ENCODE measurements at regions not wholly inside any gene's neighbourhood (a gene's known extent, or its start where the extent isn't known, plus 50 kb on each side); places are given as distances from the start of the nearest gene placed in this dataset.
A peak's percentile ranks its signal among the peaks of the same experiment; 100 is the strongest.
"Not testable (repeated sequence)": the region's sequence is repeated elsewhere in the genome, so short reads cannot be mapped to it uniquely, and the experiment has no call there.

GRCh38 chr22:11627036-11627435 is 3901.0 kb upstream of the OR11H1 start:
- H3K4me1 ChIP-seq (replicated peaks in 1 of 2; ENCODE audit: control insufficient read depth in 2 of 2, insufficient read depth in 2 of 2, low read length in 2 of 2); intact Hi-C loops (cut with micrococcal nuclease); in situ Hi-C loops (cut with MboI); H3K27me3 ChIP-seq (ENCODE audit: control insufficient read depth in 2 of 2, insufficient read depth in 2 of 2, low read length in 2 of 2); H3K4me2 ChIP-seq (ENCODE audit: insufficient read depth, low read length); CTCF ChIA-PET (ENCODE audit: low intra/inter-chr PET ratio); H3K79me2 ChIP-seq (ENCODE audit: control insufficient read depth, insufficient read depth, low read length); H3K27ac ChIP-seq (ENCODE audit: extremely low read depth, low read depth, low read length); H3K36me3 ChIP-seq (ENCODE audit: control insufficient read depth, insufficient read depth, low read length); DNase-seq (ENCODE audit: extremely low read depth in 1 of 4, low spot score in 3 of 4); H3K9me1 ChIP-seq (ENCODE audit: control insufficient read depth, insufficient read depth, low read length); H3K9ac ChIP-seq (ENCODE audit: insufficient read depth in 1 of 2, low read depth in 2 of 2, low read length in 2 of 2); H3K4me3 ChIP-seq; H2AFZ ChIP-seq (ENCODE audit: low read depth, low read length); H3K9me3 ChIP-seq (replicated peaks; ENCODE audit: control insufficient read depth, insufficient read depth, low read depth, low read length); FAIRE-seq; POLR2A ChIA-PET; H4K20me1 ChIP-seq (replicated peaks; ENCODE audit: control insufficient read depth, insufficient read depth, low read length); BruUV-seq (replicated peaks); ATAC-seq: not testable (repeated sequence)
- WGBS (ENCODE audit: insufficient coverage, low coverage, missing lambda C conversion rate): 3% methylated on average over 20 of the region's 20 CpGs

- no peak overlapping the region for H3K9ac ChIP-seq (ENCODE audit: insufficient read depth in 1 of 2, low read depth in 2 of 2, low read length in 2 of 2)
- intact Hi-C loops (cut with micrococcal nuclease) (no loop called here), in situ Hi-C loops (cut with MboI) (no loop called here)
- H3K9me3 ChIP-seq (replicated peaks; ENCODE audit: control insufficient read depth, insufficient read depth, low read depth, low read length): peaks cover 2% of the 10 kb centered on the region; the same call in 1 of the 2 replicates
- WGBS (ENCODE audit: insufficient coverage, low coverage, missing lambda C conversion rate): 45% methylated on average over 31 of the region's 31 CpGs
- no TSS peak for BruUV-seq (replicated peaks)
- H3K9me1 ChIP-seq (ENCODE audit: control insufficient read depth, insufficient read depth, low read length): no peaks in the 10 kb centered on the region
- ChIA-PET CTCF (ENCODE audit: low intra/inter-chr PET ratio) (no interaction called here), POLR2A (no interaction called here)
- DNase-seq (ENCODE audit: extremely low read depth in 1 of 4, low spot score in 3 of 4): no peak
- no peaks in the 10 kb centered on the region for H3K27me3 ChIP-seq (ENCODE audit: control insufficient read depth in 2 of 2, insufficient read depth in 2 of 2, low read length in 2 of 2)
- FAIRE-seq: no peak
- H3K4me2 ChIP-seq (ENCODE audit: insufficient read depth, low read length): no peak overlapping the region
- H2AFZ ChIP-seq (ENCODE audit: low read depth, low read length): no peak overlapping the region
- H3K79me2 ChIP-seq (ENCODE audit: control insufficient read depth, insufficient read depth, low read length): no peaks in the 10 kb centered on the region
- H3K27ac ChIP-seq (ENCODE audit: extremely low read depth, low read depth, low read length): no peak overlapping the region
- H4K20me1 ChIP-seq (replicated peaks; ENCODE audit: control insufficient read depth, insufficient read depth, low read length): no peaks in the 10 kb centered on the region
- H3K36me3 ChIP-seq (ENCODE audit: control insufficient read depth, insufficient read depth, low read length): no peaks in the 10 kb centered on the region
- no peaks in the 10 kb centered on the region for H3K4me1 ChIP-seq (replicated peaks in 1 of 2; ENCODE audit: control insufficient read depth in 2 of 2, insufficient read depth in 2 of 2, low read length in 2 of 2)
- no peak overlapping the region for H3K4me3 ChIP-seq
- 0 out of 4 replicates have a peak, but pooled peaks of 1 of the 2 experiments have one; percentile 57 for TF ChIP-seq UBTF (IDR thresholded peaks at IDR 0.05; ENCODE audit: borderline replicate concordance in 1 of 2, low read depth in 2 of 2, low read length in 2 of 2)
- TF ChIP-seq XRCC3 (IDR thresholded peaks at IDR 0.05): no peak
- TF ChIP-seq NR0B1 (IDR thresholded peaks at IDR 0.05; ENCODE audit: partially characterized antibody): no peak
- TF ChIP-seq ZSCAN32 (CRISPR knock-in tag; IDR thresholded peaks at IDR 0.05): no peak
- TF ChIP-seq HOMEZ (CRISPR knock-in tag; IDR thresholded peaks at IDR 0.05): no peak
- no peak for ATAC-seq
Measured at GRCh38 chr22:11627436-11627797, 3900.6 kb upstream of the OR11H1 start.

Data from K562 (cell line).